ENCODE measurements at regions not wholly inside any gene's neighbourhood (a gene's known extent, or its start where the extent isn't known, plus 50 kb on each side); places are given as distances from the start of the nearest gene placed in this dataset.

DNA sequence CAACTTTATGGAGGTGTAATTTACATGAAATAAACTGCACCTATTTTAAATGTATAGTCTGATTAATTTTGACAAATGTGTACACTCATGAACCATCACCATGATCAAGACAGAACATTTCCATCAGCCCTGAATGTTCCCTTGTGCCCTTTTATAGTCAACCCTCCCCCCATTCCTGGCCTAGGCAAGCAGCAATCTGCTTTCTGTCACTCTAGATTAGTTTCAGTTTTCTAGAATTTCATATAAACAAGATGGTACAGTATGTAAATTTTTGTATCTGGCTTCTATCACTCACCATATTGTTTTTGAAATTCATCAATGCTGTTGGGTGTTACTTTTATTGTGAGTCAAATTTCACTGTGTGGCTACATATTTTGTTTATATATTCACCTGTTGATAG is 234.2 kb upstream of the RPS6KA3 start:
- TF ChIP-seq POLR2A (IDR thresholded peaks at IDR 0.05): no peak
- TF ChIP-seq, protein P1, sequence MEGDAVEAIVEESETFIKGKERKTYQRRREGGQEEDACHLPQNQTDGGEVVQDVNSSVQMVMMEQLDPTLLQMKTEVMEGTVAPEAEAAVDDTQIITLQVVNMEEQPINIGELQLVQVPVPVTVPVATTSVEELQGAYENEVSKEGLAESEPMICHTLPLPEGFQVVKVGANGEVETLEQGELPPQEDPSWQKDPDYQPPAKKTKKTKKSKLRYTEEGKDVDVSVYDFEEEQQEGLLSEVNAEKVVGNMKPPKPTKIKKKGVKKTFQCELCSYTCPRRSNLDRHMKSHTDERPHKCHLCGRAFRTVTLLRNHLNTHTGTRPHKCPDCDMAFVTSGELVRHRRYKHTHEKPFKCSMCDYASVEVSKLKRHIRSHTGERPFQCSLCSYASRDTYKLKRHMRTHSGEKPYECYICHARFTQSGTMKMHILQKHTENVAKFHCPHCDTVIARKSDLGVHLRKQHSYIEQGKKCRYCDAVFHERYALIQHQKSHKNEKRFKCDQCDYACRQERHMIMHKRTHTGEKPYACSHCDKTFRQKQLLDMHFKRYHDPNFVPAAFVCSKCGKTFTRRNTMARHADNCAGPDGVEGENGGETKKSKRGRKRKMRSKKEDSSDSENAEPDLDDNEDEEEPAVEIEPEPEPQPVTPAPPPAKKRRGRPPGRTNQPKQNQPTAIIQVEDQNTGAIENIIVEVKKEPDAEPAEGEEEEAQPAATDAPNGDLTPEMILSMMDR (IDR thresholded peaks at IDR 0.05): no peak

All from sigmoid colon (tissue), 3 donors.